ENCODE measurements at regions not wholly inside any gene's neighbourhood (a gene's known extent, or its start where the extent isn't known, plus 50 kb on each side); places are given as distances from the start of the nearest gene placed in this dataset.

DNA sequence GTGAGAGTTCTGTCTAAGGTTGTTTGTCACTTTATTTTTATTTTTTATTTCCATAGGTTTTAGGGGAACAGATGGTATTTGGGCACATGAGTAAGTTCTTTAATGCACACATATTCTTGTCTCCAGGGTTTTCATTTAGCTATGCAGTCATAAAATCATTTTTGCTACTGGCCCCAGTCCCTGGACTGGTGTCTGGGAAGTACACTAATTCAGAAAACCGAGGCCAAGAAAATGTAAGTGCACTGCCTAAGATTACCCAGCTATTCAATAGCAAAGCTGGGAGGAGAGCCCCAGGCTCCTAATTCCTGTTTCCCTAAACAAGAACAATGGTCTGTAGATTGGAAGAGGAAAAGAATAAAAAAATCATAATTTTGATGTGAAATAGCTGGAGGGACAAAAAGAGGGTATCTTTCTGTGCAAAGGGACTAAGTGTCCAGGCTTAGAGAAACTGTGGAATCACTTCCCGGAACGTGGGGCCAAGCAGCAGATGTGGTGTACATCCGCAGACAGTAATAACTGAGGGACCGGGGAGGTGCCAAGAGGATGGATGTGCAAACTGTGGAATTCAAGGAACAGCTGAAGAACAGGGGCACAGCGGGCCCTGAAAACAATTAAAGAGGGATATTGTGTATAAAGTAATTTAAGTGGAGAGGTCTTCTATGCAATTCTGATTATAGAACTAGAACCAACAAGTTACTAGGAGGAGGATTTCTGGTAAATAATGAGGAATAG lies 236.3 kb downstream of the ACKR3 start (continued):
- no peak for TF ChIP-seq FOXK1 (CRISPR knock-in tag; IDR thresholded peaks at IDR 0.05)
- TF ChIP-seq, protein P1, sequence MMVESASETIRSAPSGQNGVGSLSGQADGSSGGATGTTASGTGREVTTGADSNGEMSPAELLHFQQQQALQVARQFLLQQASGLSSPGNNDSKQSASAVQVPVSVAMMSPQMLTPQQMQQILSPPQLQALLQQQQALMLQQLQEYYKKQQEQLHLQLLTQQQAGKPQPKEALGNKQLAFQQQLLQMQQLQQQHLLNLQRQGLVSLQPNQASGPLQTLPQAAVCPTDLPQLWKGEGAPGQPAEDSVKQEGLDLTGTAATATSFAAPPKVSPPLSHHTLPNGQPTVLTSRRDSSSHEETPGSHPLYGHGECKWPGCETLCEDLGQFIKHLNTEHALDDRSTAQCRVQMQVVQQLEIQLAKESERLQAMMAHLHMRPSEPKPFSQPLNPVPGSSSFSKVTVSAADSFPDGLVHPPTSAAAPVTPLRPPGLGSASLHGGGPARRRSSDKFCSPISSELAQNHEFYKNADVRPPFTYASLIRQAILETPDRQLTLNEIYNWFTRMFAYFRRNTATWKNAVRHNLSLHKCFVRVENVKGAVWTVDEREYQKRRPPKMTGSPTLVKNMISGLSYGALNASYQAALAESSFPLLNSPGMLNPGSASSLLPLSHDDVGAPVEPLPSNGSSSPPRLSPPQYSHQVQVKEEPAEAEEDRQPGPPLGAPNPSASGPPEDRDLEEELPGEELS (CRISPR knock-in tag; IDR thresholded peaks at IDR 0.05) = no peak
- TF ChIP-seq NFATC4 (CRISPR knock-in tag; IDR thresholded peaks at IDR 0.05) = no peak

GRCh38 chr2:236809716-236810115 lies 240.1 kb downstream of the ACKR3 start:
- no peaks in the 10 kb centered on the region; the same call in 1 of the 2 replicates for H3K27me3 Mint-ChIP-seq (ENCODE audit: low read depth)
- DNase-seq (ENCODE audit: low spot score) (no peak), ATAC-seq (no peak)
- H3K36me3 Mint-ChIP-seq = peaks cover 35% of the 10 kb centered on the region
- no peak overlapping the region for H3K27ac Mint-ChIP-seq
- no peak for TF ChIP-seq NR3C1 (CRISPR knock-in tag; conservative IDR thresholded peaks at IDR 0.05; ENCODE audit: low read depth)
- TF ChIP-seq NR2C2 (CRISPR knock-in tag; IDR thresholded peaks at IDR 0.05) = no peak
- no peak for TF ChIP-seq NFYB (CRISPR knock-in tag; conservative IDR thresholded peaks at IDR 0.05; ENCODE audit: low read depth)
- no peak for TF ChIP-seq RELA (CRISPR knock-in tag; IDR thresholded peaks at IDR 0.05; ENCODE audit: borderline replicate concordance)
- TF ChIP-seq JAZF1 (CRISPR knock-in tag; IDR thresholded peaks at IDR 0.05) = no peak
- H3K4me3 Mint-ChIP-seq = no peak overlapping the region
- H3K4me1 Mint-ChIP-seq = peaks cover 9% of the 10 kb centered on the region
- H3K9me3 Mint-ChIP-seq = peaks cover 39% of the 10 kb centered on the region
- CTCF ChIA-PET = no interaction called here
- POLR2A ChIA-PET = no interaction called here

DNA sequence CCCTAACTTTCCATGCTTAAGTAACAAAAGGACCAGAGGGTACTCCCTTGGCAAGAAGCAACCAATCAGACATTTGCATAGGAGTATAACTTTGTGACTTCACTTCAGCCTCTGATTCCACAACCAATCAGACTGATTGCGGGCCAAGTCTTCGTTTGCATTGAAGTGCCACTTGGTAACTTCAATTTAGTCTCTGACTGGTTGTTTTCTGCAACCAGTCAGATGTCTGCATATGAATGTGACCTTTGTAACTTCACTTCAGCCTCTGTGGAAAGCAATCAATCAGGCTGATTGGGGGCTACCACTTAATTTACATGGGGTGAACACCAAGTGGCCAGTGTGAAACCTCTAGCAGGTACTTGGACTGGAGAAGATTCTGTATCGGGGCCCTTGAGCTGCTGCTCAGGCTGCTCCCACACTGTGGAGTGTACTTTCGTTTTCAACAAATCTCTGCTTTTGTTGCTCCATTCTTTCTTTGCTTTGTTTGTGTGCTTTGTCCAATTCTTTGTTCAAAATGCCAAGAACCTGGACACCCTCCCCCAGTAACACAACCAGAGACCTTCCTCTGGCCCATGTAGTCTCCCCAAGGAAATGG lies 241.5 kb downstream of the ACKR3 start:
- POLR2A ChIA-PET = no interaction called here

DNA sequence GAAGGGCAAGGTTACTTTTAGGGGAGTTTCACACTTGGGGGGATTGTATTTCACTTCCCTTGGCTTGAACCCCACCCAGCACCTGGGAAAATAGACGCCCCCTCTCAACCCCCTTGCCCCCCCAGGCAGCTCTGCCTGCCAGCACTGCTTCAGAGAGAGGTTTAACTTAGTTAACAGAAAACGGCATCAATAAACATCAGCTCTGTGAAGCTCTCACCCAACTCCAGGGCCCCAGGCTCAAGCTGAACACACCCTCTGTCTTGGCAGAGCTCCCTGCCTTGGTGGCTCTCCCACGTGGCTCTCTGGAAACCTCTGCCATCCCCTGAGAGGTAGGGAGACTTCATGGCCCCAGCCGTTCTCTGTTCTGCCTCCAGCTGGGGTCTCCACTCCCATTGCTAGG lies 244.1 kb downstream of the ACKR3 start:
- Mint-ChIP-seq H3K27ac (no peak overlapping the region), H3K27me3 (ENCODE audit: low read depth) (no peaks in the 10 kb centered on the region), H3K4me3 (no peak overlapping the region), H3K36me3 (peaks cover 27% of the 10 kb centered on the region), H3K9me3 (peaks cover 29% of the 10 kb centered on the region), H3K4me1 (peaks cover 14% of the 10 kb centered on the region)
- ChIA-PET CTCF (no interaction called here), POLR2A (no interaction called here)
- DNase-seq (ENCODE audit: low spot score) = no peak
- ATAC-seq = no peak
- TF ChIP-seq TCF7 (CRISPR knock-in tag; IDR thresholded peaks at IDR 0.05; ENCODE audit: low read depth) = no peak
- no peak for TF ChIP-seq IRF2 (CRISPR knock-in tag; IDR thresholded peaks at IDR 0.05; ENCODE audit: borderline replicate concordance, low read depth)
- TF ChIP-seq MYBL2 (CRISPR knock-in tag; IDR thresholded peaks at IDR 0.05) = no peak
- TF ChIP-seq ZSCAN18 (CRISPR knock-in tag; IDR thresholded peaks at IDR 0.05) = no peak
- no peak for TF ChIP-seq CREM (CRISPR knock-in tag; IDR thresholded peaks at IDR 0.05)
- no peak for TF ChIP-seq ZNF671 (CRISPR knock-in tag; IDR thresholded peaks at IDR 0.05)
- TF ChIP-seq ARID4B (CRISPR knock-in tag; IDR thresholded peaks at IDR 0.05; ENCODE audit: borderline replicate concordance) = no peak
- TF ChIP-seq CDX4 (CRISPR knock-in tag; IDR thresholded peaks at IDR 0.05; ENCODE audit: borderline replicate concordance) = no peak

More for the DNA sequence above, 241.5 kb downstream of the ACKR3 start:
- Mint-ChIP-seq H3K9me3 (peaks cover 39% of the 10 kb centered on the region), H3K27me3 (ENCODE audit: low read depth) (no peaks in the 10 kb centered on the region; the same call in 1 of the 2 replicates), H3K27ac (no peak overlapping the region), H3K36me3 (peaks cover 35% of the 10 kb centered on the region), H3K4me1 (peaks cover 9% of the 10 kb centered on the region), H3K4me3 (no peak overlapping the region)
- TF ChIP-seq, protein P2, sequence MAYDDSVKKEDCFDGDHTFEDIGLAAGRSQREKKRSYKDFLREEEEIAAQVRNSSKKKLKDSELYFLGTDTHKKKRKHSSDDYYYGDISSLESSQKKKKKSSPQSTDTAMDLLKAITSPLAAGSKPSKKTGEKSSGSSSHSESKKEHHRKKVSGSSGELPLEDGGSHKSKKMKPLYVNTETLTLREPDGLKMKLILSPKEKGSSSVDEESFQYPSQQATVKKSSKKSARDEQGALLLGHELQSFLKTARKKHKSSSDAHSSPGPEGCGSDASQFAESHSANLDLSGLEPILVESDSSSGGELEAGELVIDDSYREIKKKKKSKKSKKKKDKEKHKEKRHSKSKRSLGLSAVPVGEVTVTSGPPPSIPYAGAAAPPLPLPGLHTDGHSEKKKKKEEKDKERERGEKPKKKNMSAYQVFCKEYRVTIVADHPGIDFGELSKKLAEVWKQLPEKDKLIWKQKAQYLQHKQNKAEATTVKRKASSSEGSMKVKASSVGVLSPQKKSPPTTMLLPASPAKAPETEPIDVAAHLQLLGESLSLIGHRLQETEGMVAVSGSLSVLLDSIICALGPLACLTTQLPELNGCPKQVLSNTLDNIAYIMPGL (CRISPR knock-in tag; IDR thresholded peaks at IDR 0.05) = no peak
- ATAC-seq = no peak
- DNase-seq (ENCODE audit: low spot score) = no peak
- CTCF ChIA-PET = no interaction called here
